ENCODE measurements at regions not wholly inside any gene's neighbourhood (a gene's known extent, or its start where the extent isn't known, plus 50 kb on each side); places are given as distances from the start of the nearest gene placed in this dataset.

DNA sequence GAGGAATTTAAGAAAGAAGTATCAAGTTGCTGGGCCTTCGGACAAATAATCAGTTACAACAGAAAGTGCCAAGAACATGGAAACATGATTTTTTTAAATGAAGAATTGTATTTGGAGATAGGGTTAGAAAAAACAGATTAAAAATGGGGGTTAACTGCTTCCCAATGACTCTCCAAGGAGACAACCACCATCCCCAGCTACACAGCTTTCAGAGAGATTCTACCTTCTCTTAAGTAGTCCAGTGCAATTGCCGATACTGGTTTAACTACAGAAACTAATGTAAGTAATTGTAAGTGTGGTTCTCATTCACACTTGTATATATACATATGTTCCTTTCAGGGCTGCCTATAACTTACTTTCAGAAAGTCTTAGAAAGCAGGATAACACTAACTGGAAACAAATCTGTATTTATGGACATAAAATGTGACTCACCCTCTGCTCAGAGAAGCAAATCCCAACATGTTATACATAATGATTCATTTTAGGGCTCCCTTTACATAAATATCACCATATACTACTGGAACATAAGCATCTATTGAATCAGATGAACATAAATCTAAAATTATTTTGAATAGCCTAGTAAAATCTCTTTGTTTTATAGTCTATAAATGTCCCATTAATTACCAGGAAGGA, 248.9 kb upstream of the UGT8 start (continued):
- TF ChIP-seq CHD7 (IDR thresholded peaks at IDR 0.05; ENCODE audit: insufficient replicate concordance, low read length) (no peak), E2F6 (IDR thresholded peaks at IDR 0.05) (no peak), EP300 (IDR thresholded peaks at IDR 0.05; ENCODE audit: borderline replicate concordance in 1 of 2, low read depth in 2 of 2, low read length in 2 of 2) (no peak), GTF2F1 (IDR thresholded peaks at IDR 0.05; ENCODE audit: borderline replicate concordance, low read depth, low read length) (no peak), ATF2 (IDR thresholded peaks at IDR 0.05; ENCODE audit: low read length) (no peak), SIN3A (conservative IDR thresholded peaks at IDR 0.05 in 1 of 2, IDR thresholded peaks at IDR 0.05 in 1 of 2; ENCODE audit: low read depth in 1 of 2, low read length in 2 of 2) (no peak), SIRT6 (IDR thresholded peaks at IDR 0.05; ENCODE audit: low read length) (no peak), HDAC6 (IDR thresholded peaks at IDR 0.05; ENCODE audit: low read depth, low read length) (no peak)

Measured in H1 (cell line).